Ovary (tissue), 7 donors: ENCODE measurements at regions not wholly inside any gene's neighbourhood (a gene's known extent, or its start where the extent isn't known, plus 50 kb on each side); places are given as distances from the start of the nearest gene placed in this dataset.

Experiments
- DNase-seq, 5 donors: peaks; one replicate each; pipeline ENCODE4 v3.0.0-alpha.2; 2019 to 2020
- H3K27ac ChIP-seq, 2 donors: fragments of 200-600 bp; one replicate each; pipeline versions ENCODE4 v1.5.1 to v1.8.0; 2019 to 2022
- H3K27me3 ChIP-seq: fragments of 200-600 bp; one replicate; pipeline ENCODE4 v1.8.0; 2022
- H3K36me3 ChIP-seq: fragments of 200-600 bp; sonication (generic); one replicate; pipeline ENCODE4 v1.5.1; 2019
- H3K4me1 ChIP-seq: one replicate; pipeline ENCODE4 v1.8.1; 2013; ENCODE audit warnings: mild to moderate bottlenecking, moderate library complexity; ENCODE audit not compliant: insufficient read depth
- H3K4me3 ChIP-seq: fragments of 200-600 bp; sonication (generic); one replicate; pipeline ENCODE4 v1.5.1; 2017
- H3K9me3 ChIP-seq, 2 donors: fragments of 200-600 bp in 1 of 2; sonication (generic) in 1 of 2; one replicate each; pipeline versions ENCODE4 v1.5.1 to v1.8.1; 2013 to 2019; ENCODE audit warnings: mild to moderate bottlenecking in 1 of 2, moderate library complexity in 1 of 2
- CTCF ChIP-seq, 3 donors: fragments of 450-650 bp in 2 of 3; fragments of 200-600 bp in 1 of 3; IDR thresholded peaks; one replicate each; pipeline versions ENCODE4 v1.5.1 to v1.8.0; 2016 to 2022; ENCODE audit warnings: antibody characterized with exemption in 3 of 3, mild to moderate bottlenecking in 1 of 3
- EP300 ChIP-seq: sonication (generic); formaldehyde crosslinking; IDR thresholded peaks from one replicate; pipeline ENCODE4 v1.6.1; 2017; ENCODE audit warnings: antibody characterized with exemption
- POLR2A ChIP-seq: fragments of 450-650 bp; IDR thresholded peaks from one replicate; pipeline ENCODE4 v1.6.1; 2017; ENCODE audit warnings: antibody characterized with exemption, mild to moderate bottlenecking, moderate library complexity
- WGBS, 3 donors: extraction: QIAGEN DNeasy Blood & Tissue Kit in 1 of 3; methylation state at CpG; one replicate each; pipeline versions ENCODE4 v1.1.5 to v1.1.7; 2013 to 2017; 5-methylcytosine and 5-hydroxymethylcytosine counted together
- intact Hi-C, 4 donors: fragments of 100-400 bp; cut with DNase I; formaldehyde crosslinking; loops; one replicate each; pipeline versions ENCODE4 v1.11.0 to v1.15.1; 2022 to 2023
- donor health status: DM: no; HTN: no; CAD: no; lungs with moderate emphysema.
- donor health status: DM: no; HTN: no; CAD: no.
- donor health status: Bipolar disorder and iron deficiency.
- donor health status: DM: no; HTN: no; CAD: no.
- donor health status: DM: yes; HTN: yes; CAD: no.

- H3K27ac ChIP-seq = no peak overlapping the region
- H3K36me3 ChIP-seq = no peaks in the 10 kb centered on the region
- no peak overlapping the region for H3K4me3 ChIP-seq
- DNase-seq = no peak
- H3K27me3 ChIP-seq = no peaks in the 10 kb centered on the region
- WGBS, 3 donors = 71 to 82% (median 77%) methylated on average over 8 of the region's 8 CpGs
- H3K4me1 ChIP-seq = no peaks in the 10 kb centered on the region
- TF ChIP-seq POLR2A (no peak), CTCF (IDR thresholded peaks at IDR 0.05) (no peak), EP300 (no peak)
- intact Hi-C loops = no loop called here
- H3K9me3 ChIP-seq = no peaks in the 10 kb centered on the region
These were observed 141.7 kb downstream of the CMPK2 start for GRCh38 chr2:6723865-6724604.

GRCh38 chr2:6724605-6725140 lies 141.0 kb downstream of the CMPK2 start:
- Histone ChIP-seq H3K4me1 (no peaks in the 10 kb centered on the region), H3K4me3 (no peak overlapping the region), H3K27me3 (no peaks in the 10 kb centered on the region), H3K9me3 (no peaks in the 10 kb centered on the region), H3K27ac (no peak overlapping the region), H3K36me3 (no peaks in the 10 kb centered on the region)
- intact Hi-C loops = no loop called here
- DNase-seq = no peak
- TF ChIP-seq EP300 = no peak
- no peak for TF ChIP-seq CTCF (IDR thresholded peaks at IDR 0.05)
- no peak for TF ChIP-seq POLR2A
- 54 to 57% (median 57%) methylated on average over 4 of the region's 4 CpGs for WGBS, 3 donors

GRCh38 chr2:6728156-6728555 lies 137.6 kb downstream of the CMPK2 start:
- H3K27ac ChIP-seq = no peak overlapping the region
- no peaks in the 10 kb centered on the region for H3K27me3 ChIP-seq
- TF ChIP-seq POLR2A (no peak), CTCF (IDR thresholded peaks at IDR 0.05) (no peak), EP300 (no peak)
- H3K4me3 ChIP-seq = no peak overlapping the region
- no peak for DNase-seq
- H3K4me1 ChIP-seq = no peaks in the 10 kb centered on the region
- WGBS, 3 donors = 78 to 83% (median 80%) methylated on average over 5 of the region's 5 CpGs
- intact Hi-C loops = no loop called here
- no peaks in the 10 kb centered on the region for H3K9me3 ChIP-seq
- no peaks in the 10 kb centered on the region for H3K36me3 ChIP-seq

- intact Hi-C loops = no loop called here
- no peak overlapping the region for H3K4me3 ChIP-seq
- no peak for DNase-seq
- H3K27ac ChIP-seq = no peak overlapping the region
- WGBS, 3 donors = 57 to 70% (median 61%) methylated on average over 2 of the region's 2 CpGs
- H3K27me3 ChIP-seq = no peaks in the 10 kb centered on the region
- TF ChIP-seq POLR2A (no peak), EP300 (no peak), CTCF (IDR thresholded peaks at IDR 0.05) (no peak)
- no peaks in the 10 kb centered on the region for H3K9me3 ChIP-seq
- no peaks in the 10 kb centered on the region for H3K36me3 ChIP-seq
- H3K4me1 ChIP-seq = no peaks in the 10 kb centered on the region
These were observed 135.7 kb downstream of the CMPK2 start for GRCh38 chr2:6730003-6730402.
